CD4-positive, alpha-beta T cell treated with Interleukin-2 at 100 ng/mL for 4 hours (primary cell): ENCODE measurements at regions not wholly inside any gene's neighbourhood (a gene's known extent, or its start where the extent isn't known, plus 50 kb on each side); places are given as distances from the start of the nearest gene placed in this dataset.
"Not testable (repeated sequence)": the region's sequence is repeated elsewhere in the genome, so short reads cannot be mapped to it uniquely, and the experiment has no call there.

Source experiments
- DNase-seq: peaks from one replicate; pipeline ENCODE4 v3.0.0-alpha.2; 2020; ENCODE audit warnings: low spot score

DNA sequence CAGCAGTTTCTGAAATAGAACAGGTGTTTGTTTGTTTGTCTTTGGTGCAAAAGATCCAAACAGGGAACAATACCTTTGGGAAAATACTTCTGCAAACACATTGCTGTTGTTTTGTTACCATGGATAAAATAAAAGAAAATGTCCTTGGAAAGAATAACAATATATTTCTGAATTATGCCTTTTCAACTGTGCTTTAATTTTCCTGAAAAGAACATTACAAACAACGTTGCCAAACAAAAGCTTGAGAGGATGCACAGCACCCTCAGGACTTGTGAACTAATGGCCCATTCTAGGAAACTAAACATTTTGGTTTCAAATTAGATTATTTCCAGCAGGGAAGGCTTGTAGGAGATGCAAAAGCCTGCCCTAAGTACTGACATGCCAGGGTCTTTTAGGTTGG, 967.2 kb downstream of the TLE4 start:
- no peak for DNase-seq

- no peak for DNase-seq
These were observed 950.7 kb downstream of the TLE4 start for GRCh38 chr9:80522465-80522864.

- no peak for DNase-seq
These were observed 949.4 kb downstream of the TLE4 start for GRCh38 chr9:80521151-80521550.

DNA sequence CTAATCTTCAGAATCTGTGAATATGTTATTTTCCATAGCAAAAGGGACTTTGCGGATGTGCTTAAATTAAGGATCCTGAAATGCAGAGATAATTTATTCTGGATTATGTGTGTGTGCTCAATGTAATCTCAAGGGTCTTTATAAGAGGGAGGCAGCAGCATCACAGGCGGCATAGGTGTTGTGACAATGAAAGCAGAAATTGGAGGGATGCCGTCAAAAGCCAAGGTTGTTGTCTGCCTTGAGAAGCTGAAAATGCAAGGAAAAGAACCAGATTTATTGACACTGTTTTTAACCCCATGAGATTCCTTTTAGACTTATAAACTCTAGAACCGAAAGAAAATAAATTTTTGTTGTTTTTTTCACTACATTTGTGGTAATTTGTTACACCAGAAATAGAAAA, 948.5 kb downstream of the TLE4 start:
- no peak for DNase-seq

DNA sequence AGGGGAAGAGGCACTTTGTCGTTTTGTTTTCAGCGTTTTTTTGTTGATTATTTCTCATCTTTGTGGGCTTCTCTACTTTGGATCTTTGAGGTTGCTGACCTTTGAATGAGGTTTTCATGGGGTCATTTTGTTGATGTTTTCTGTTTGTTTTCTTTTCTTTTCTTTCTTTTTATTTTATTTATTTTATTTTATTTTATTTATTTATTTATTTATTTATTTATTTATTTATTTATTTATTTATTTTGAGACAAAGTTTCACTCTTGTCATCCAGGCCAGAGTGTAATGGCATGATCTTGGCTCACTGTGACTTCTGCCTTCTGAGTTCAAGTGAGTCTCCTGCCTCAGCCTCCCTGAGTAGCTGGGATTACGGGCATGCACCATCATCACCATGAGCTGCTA, 946.7 kb downstream of the TLE4 start:
- DNase-seq, result no peak

DNA sequence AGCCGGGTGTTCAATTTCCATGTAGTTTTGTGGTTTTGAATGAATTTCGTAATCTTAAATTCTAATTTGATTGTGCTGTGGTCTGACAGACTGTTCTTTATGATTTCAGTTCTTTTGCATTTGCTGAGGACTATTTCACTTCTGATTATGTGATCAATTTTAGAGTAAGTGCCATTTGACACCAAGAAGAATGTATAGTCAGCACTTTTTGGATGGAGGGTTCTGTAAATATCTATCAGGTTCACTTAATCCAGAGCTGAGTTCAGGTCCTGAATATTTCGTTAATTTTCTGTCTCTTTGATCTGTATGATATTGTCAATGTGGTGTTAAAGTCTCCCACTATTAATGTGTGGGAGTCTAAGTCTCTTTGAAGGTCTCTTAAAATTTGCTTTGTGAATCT, 944.9 kb downstream of the TLE4 start:
- DNase-seq, result no peak

- no peak for DNase-seq
These were observed 937.6 kb downstream of the TLE4 start for GRCh38 chr9:80509358-80509757.

GRCh38 chr9:80507611-80508010, 935.8 kb downstream of the TLE4 start:
- DNase-seq, result no peak

DNA sequence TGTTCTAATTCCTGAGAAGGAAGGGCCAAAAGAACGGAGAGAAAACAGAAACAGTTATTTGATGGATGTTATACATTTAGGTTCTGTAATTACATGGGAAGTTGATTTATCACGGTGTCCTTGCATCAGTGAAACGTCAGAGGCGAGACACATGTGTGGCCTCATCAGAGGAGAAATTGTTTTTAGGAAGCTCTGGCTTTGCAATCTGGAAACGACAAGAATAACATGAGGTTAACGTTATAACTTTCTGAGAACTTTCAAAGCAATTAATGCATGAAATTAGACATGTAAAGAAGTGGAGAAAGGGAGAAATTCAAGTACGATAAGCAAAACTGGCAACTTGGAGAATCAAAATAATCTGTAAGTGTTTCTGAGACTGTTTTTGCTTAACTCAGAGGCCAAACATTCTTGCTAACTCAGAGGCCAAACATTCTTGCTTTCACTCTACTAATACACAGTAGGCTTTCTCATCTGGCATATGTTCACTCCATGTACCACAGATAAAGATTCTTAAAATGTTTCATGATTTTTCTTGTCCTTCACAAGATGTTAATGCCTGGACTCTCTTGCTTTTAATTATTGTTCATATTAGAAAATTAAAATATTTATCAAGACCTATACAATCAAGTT, 933.0 kb downstream of the TLE4 start:
- no peak for DNase-seq

- DNase-seq, result no peak
These were observed 932.0 kb downstream of the TLE4 start for GRCh38 chr9:80503671-80504281.

- DNase-seq, result no peak
These were observed 930.5 kb downstream of the TLE4 start for GRCh38 chr9:80502306-80502705.

DNA sequence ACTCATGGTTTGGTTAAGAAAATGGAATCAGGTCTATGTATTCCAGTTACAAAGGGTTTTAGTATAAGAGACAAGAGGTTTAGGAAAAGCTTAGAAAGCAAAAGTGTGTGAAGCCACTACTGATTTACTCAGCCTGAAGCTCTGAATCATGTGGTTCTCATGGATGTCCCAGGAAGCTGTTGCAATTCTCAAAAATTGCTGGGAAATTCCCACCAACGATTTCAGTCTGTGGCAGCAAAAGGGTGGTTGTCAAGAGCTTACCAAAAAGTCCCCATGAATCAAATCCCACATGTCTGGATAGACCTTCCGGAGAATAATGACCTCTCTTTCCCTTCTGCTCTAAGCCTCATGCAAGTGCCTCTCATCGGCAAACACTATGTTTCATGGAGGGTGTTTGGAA, 929.9 kb downstream of the TLE4 start:
- DNase-seq, result no peak

GRCh38 chr9:80500300-80500699, 928.5 kb downstream of the TLE4 start:
- DNase-seq, result no peak

- no peak for DNase-seq
These were observed 926.3 kb downstream of the TLE4 start for GRCh38 chr9:80498001-80498555.

DNA sequence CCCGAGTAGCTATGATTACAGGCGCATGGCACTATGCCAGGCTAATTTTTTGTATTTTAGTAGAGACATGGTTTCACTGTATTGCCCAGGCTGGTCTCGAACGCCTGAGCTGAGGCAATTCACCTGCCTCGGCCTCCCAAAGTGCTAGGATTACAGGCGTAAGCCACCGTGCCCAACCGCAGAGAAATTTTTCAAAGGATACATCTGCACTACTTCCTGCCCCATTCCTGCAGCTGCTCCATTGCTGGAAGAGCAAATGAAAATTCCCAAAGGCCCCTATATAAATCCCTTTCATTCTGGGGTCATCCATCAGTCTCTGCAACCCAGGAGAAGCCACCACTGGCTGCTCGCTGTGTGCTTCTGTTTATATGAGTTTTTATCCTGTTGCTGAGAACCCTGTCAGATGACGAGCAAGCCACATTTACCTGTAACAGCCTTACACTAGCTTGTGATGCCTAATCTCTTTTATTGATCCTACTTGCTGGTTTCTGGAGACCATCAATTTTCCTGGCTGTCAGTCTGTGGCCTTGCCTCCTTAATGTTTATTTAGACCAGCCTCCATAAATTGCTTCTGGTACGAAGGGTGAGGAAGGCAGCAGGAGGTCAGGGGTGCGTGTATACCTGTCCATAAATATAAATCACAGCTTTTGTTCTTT, 925.3 kb downstream of the TLE4 start:
- DNase-seq, result no peak

DNA sequence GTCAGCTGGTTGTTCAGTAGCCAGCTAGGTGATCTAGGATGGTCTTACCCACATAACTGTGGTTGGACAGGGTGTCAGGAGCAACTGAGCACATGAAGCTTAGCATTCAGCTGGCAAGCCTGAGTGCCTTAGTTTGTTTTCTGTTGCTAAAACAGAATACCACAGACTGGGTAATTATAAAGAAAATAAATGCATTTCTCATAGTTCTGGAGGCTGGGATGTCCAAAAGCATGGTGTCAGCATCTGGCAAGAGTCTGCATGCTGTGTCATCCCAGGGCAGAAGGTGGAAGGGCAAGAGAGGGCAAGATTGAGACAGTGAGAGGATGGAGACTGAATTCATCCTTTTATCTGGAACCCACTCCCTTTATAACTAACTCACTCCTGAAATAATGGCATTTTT, 921.5 kb downstream of the TLE4 start:
- no peak for DNase-seq

DNA sequence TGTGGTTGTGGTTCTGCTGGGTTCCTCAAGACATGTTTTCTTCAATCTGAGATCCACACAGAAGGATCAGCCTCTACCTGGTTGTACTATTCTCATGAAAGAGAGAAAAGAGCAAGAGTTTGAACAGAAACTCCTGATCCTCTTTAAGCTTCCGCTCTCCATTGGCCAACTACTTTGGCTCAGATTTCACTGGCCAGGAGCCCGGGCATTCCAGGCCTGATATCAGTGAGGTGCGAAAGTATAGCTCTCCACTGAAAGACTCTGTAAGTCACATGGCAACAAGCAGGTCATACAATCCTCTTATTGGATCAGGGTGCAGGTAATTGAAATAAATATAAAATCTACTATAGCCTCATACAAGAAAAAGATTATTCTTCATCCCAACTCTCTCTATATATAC, 920.5 kb downstream of the TLE4 start:
- no peak for DNase-seq

- no peak for DNase-seq
These were observed 919.4 kb downstream of the TLE4 start for GRCh38 chr9:80491086-80491696.

DNA sequence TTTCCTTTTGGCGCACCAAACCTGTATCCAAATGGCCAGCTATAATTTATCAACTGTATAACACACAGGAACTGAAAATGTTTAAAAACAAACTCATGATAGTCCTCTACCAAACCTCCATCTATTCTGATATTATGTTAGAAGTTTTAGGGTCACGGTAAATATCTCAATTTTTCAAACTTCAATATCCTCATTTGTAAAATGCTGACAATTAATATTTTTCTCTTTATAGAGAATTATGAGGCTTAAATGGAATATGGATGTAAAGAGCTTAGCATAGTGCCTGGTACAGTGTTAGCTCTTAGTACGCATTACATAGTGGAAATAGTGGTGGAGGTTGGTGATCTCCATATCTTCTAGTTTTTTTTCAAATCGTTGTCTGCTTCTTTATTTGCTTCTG, 917.6 kb downstream of the TLE4 start:
- no peak for DNase-seq

DNA sequence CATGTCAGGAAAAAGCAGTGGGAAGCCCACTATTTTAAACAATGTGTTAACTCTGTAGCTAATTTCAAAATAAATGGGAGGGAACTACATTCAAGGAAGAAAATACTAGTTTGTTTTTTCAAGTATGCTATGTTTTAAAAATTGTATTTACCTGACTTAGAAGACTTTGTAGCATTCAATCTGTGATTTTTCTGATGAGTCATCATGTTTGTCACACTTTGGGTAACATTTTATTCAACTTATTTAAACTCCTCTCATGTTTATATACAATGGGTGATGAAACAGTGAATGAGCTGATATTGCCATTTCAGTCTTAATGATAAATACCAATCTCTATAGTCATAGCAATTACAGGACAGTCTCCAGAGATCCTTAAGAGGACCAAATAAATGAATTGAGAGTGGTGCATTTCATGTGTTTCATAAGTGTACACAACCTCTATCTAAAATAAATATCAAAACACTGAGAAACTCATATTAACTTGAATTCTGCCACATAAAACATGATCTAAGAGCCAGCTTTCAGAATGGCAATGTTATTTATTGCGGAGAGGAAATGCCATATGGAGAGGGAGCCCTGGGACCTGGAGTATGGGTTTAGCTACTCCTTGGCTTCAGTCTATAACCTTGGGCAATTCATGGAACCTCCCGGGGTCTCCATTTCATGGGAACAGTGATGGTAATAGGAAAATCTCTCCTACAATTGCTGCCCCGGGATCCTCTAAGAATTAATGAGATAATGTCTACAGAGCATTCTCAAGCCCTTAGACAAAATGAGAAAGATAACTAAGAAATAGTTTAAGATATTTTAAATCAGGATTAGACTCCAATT, 913.9 kb downstream of the TLE4 start:
- no peak for DNase-seq

DNA sequence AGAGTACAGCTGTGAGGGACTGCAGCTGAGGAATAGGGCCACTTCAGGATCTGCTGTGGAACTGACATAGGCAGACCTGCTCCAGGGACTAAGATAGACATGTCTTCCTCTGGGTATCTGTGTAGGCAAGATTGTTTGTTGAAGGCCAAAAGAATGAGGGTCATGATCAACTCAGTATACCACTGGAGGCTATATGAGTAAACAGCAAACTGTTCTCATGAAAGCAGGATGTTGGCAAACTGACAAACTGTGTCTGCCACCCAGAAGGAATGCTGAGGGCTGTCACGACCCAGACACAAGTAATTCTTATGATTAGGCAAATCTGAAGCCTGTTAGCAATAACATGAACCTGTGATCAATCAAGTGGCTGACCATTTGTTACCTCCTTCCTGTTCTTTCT, 910.5 kb downstream of the TLE4 start:
- not testable (repeated sequence) for DNase-seq

DNA sequence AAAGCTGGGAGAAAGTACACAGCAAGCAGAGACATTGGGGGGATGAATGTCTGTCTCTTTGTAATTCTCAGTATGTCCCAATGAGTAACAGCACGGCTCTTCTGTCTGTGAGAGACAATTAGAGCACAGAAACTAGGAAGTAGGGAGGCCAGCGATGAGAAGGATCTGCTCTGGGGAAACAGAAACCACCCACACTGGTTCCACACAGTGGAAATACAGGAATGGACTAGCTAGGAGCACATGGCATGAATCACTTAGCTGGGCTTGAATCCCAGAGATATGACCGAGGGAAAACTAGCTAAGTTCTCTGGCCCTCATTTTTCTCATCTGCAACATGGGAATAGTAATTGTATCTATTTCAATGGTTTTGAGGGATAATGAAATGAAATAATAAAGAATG, 895.9 kb downstream of the TLE4 start:
- no peak for DNase-seq
